HepG2 (cell line): ENCODE measurements at regions not wholly inside any gene's neighbourhood (a gene's known extent, or its start where the extent isn't known, plus 50 kb on each side); places are given as distances from the start of the nearest gene placed in this dataset.
A peak's percentile ranks its signal among the peaks of the same experiment; 100 is the strongest.

Experiments
- ATAC-seq: fragments of 200-7000 bp; cut with Tn5 transposase; 3 replicates; pipeline ENCODE4 v1.9.1; 2020; ENCODE audit warnings: mild to moderate bottlenecking, moderate library complexity
- BruUV-seq: library from RNA; stranded (reverse); fragments of 400-500 nt; replicated peaks from 2 replicates; lab custom pipeline; 2021; lab: Mats Ljungman, UMichigan
- CTCF ChIA-PET: fragments of 300-600 bp; formaldehyde crosslinking; extraction: SDS; loops from one replicate; lab custom pipeline; 2021; ENCODE audit warnings: low total read pairs, inconsistent platforms, low intra/inter-chr PET ratio; lab: Yijun Ruan, JAX
- POLR2A ChIA-PET: fragments of 350-600 bp; sonication (Branson Sonifier 250); formaldehyde crosslinking; loops from one replicate; lab custom pipeline; 2020; ENCODE audit warnings: antibody characterized with exemption, inconsistent platforms; lab: Yijun Ruan, JAX
- DNase-seq: peaks from one replicate; pipeline ENCODE4 v3.0.0-alpha.2; 2015; ENCODE audit warnings: low spot score
- FAIRE-seq: peaks from 3 replicates; lab custom pipeline; 2011; peaks lifted over from hg19 to GRCh38; lab: Jason Lieb, UNC
- H2AFZ ChIP-seq: one replicate; pipeline ENCODE4 v1.6.1; 2011; ENCODE audit warnings: low read length, inconsistent platforms
- H3K27ac ChIP-seq: fragments of 300-600 bp; 3 replicates; pipeline ENCODE4 v1.8.0; 2011; ENCODE audit warnings: mixed run types, mild to moderate bottlenecking, mixed read lengths, low read length, inconsistent platforms; ENCODE audit not compliant: insufficient read depth; ENCODE audit errors: extremely low read length
- H3K27me3 ChIP-seq, 2 experiments: fragments of 200-600 bp in 1 of 2; 2 replicates in 1 of 2; 3 replicates in 1 of 2; pipeline versions ENCODE4 v1.6.0 to v1.8.0; 2011; ENCODE audit warnings: low read length in 2 of 2, mild to moderate bottlenecking in 2 of 2, moderate library complexity in 2 of 2, inconsistent platforms in 1 of 2; ENCODE audit not compliant: insufficient read depth in 2 of 2, control insufficient read depth in 1 of 2
- H3K36me3 ChIP-seq, 2 experiments: fragments of 200-600 bp in 1 of 2; replicated peaks in 1 of 2; 2 replicates in 1 of 2; 3 replicates in 1 of 2; pipeline versions ENCODE4 v1.5.1 to v1.8.0; 2011; ENCODE audit warnings: low read length in 2 of 2, inconsistent platforms in 1 of 2; ENCODE audit not compliant: insufficient read depth in 2 of 2, control insufficient read depth in 1 of 2
- H3K4me1 ChIP-seq: 2 replicates; pipeline ENCODE4 v1.5.1; 2012; ENCODE audit warnings: low read length, inconsistent platforms; ENCODE audit not compliant: insufficient read depth
- H3K4me2 ChIP-seq: 2 replicates; pipeline ENCODE4 v1.6.0; 2011; ENCODE audit warnings: low read depth, low read length, inconsistent platforms
- H3K4me3 ChIP-seq, 3 experiments: fragments of 200-600 bp in 1 of 3; sonication (generic), shearing (Covaris generic) in 1 of 3; replicated peaks in 1 of 3; 2 replicates each; pipeline ENCODE4 v1.5.1; 2011 to 2016; ENCODE audit warnings: low read length in 3 of 3, inconsistent platforms in 2 of 3, low read depth in 2 of 3, mild to moderate bottlenecking in 2 of 3, control low read depth in 1 of 3, mixed read lengths in 1 of 3; ENCODE audit not compliant: insufficient read depth in 1 of 3
- H3K79me2 ChIP-seq: one replicate; pipeline ENCODE4 v1.6.1; 2011; ENCODE audit warnings: low read length, inconsistent platforms; ENCODE audit not compliant: insufficient read depth
- H3K9ac ChIP-seq: 2 replicates; pipeline ENCODE4 v1.6.0; 2011; ENCODE audit warnings: mild to moderate bottlenecking, low read depth, low read length, inconsistent platforms; ENCODE audit not compliant: insufficient read depth
- H3K9me3 ChIP-seq: 2 replicates; pipeline ENCODE4 v1.5.1; 2012; ENCODE audit warnings: mild to moderate bottlenecking, low read length
- H4K20me1 ChIP-seq: 2 replicates; pipeline ENCODE4 v1.6.0; 2011; ENCODE audit warnings: inconsistent platforms, mild to moderate bottlenecking, low read length, moderate library complexity; ENCODE audit not compliant: insufficient read depth
- CAMTA2 ChIP-seq: sonication (generic); formaldehyde crosslinking; IDR thresholded peaks from 2 replicates; pipeline ENCODE4 v1.4.0; 2020; ENCODE audit warnings: mild to moderate bottlenecking, missing genetic modification reagents, borderline replicate concordance
- CHD4 ChIP-seq: fragments of 200-600 bp; sonication (generic); IDR thresholded peaks from 2 replicates; pipeline ENCODE4 v1.7.0; 2017; ENCODE audit warnings: mild to moderate bottlenecking, low read length, borderline replicate concordance
- ELF4 ChIP-seq: sonication (generic); formaldehyde crosslinking; IDR thresholded peaks from 2 replicates; pipeline ENCODE4 v1.5.0; 2020; ENCODE audit warnings: missing genetic modification reagents, mild to moderate bottlenecking, moderate library complexity, borderline replicate concordance
- MED8 ChIP-seq: sonication (generic); formaldehyde crosslinking; IDR thresholded peaks from 2 replicates; pipeline ENCODE4 v1.8.1; 2023; ENCODE audit warnings: mild to moderate bottlenecking, missing genetic modification reagents; ENCODE audit not compliant: insufficient replicate concordance
- PAF1 ChIP-seq: IDR thresholded peaks from 2 replicates; pipeline ENCODE4 v1.6.1; 2016; ENCODE audit warnings: missing genetic modification reagents, missing compliant biosample characterization
- RARG ChIP-seq: sonication (generic); formaldehyde crosslinking; IDR thresholded peaks from 2 replicates; pipeline ENCODE4 v1.4.0; 2020; ENCODE audit warnings: low read depth, mild to moderate bottlenecking, missing genetic modification reagents
- RBAK ChIP-seq: sonication (generic); formaldehyde crosslinking; IDR thresholded peaks from 2 replicates; pipeline ENCODE4 v1.5.1; 2020; ENCODE audit warnings: mild to moderate bottlenecking, missing genetic modification reagents
- SP1 ChIP-seq, 2 experiments: fragments of 450-650 bp in 1 of 2; sonication (generic) in 1 of 2; formaldehyde crosslinking in 1 of 2; IDR thresholded peaks; 2 replicates each; pipeline versions ENCODE4 v1.4.0 to v1.6.1; 2016 to 2020; ENCODE audit warnings: missing genetic modification reagents in 1 of 2
- TBX2 ChIP-seq: sonication (generic); formaldehyde crosslinking; IDR thresholded peaks from 2 replicates; pipeline ENCODE4 v1.5.0; 2020; ENCODE audit warnings: missing genetic modification reagents, mild to moderate bottlenecking, borderline replicate concordance
- ZNF558 ChIP-seq: sonication (generic); formaldehyde crosslinking; IDR thresholded peaks from 2 replicates; pipeline ENCODE4 v1.9.0; 2022; ENCODE audit warnings: mild to moderate bottlenecking, missing genetic modification reagents, borderline replicate concordance
- ZNF589 ChIP-seq: sonication (generic); formaldehyde crosslinking; conservative IDR thresholded peaks from 2 replicates; pipeline ENCODE4 v1.8.0; 2022; ENCODE audit warnings: mild to moderate bottlenecking, moderate library complexity, missing genetic modification reagents
- ZNF674 ChIP-seq: sonication (generic); formaldehyde crosslinking; IDR thresholded peaks from 2 replicates; pipeline ENCODE4 v1.5.0; 2020; ENCODE audit warnings: low read depth, mild to moderate bottlenecking, missing genetic modification reagents
- in situ Hi-C: cut with HindIII; loops from 2 replicates; pipeline ENCODE4 v1.10.0; 2017; ENCODE audit warnings: low pct_unique_long_range_greater_than_20kb; ENCODE audit not compliant: extremely low pct_ligation_motif_present
- intact Hi-C: fragments of 100-400 bp; cut with micrococcal nuclease; formaldehyde crosslinking; loops from one replicate; pipeline ENCODE4 v1.10.0; 2022; ENCODE audit not compliant: unreplicated experiment
- TF ChIP-seq, protein P1 (sequence below): sonication (generic); formaldehyde crosslinking; IDR thresholded peaks from 2 replicates; pipeline ENCODE4 v1.5.0; 2020; ENCODE audit warnings: mild to moderate bottlenecking, missing genetic modification reagents
- TF ChIP-seq, protein P2 (sequence below): sonication (generic); formaldehyde crosslinking; IDR thresholded peaks from 2 replicates; pipeline ENCODE4 v1.4.0; 2020; ENCODE audit warnings: missing genetic modification reagents
- TF ChIP-seq, protein P3 (sequence below): sonication (generic); formaldehyde crosslinking; IDR thresholded peaks from 2 replicates; pipeline ENCODE4 v1.5.0; 2020; ENCODE audit warnings: mild to moderate bottlenecking, missing genetic modification reagents

DNA sequence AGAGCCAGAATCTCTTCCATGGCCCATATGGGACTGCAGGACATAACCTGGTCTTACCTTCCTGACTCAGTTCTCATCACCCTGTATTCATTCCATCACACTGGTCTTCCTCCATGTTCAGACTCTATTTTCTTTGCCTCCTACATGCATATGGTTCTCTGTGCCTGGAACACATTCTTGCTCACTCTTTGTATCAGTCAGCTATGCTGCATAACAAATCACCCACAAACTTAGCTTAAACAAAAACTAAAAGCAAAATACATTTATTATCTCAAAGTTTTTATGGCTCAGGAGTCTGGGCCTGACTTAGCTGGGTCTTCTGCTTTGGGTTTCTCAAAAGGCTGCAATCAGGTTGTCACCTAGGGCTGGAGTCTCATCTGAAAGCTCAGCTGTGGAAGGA, 712.6 kb upstream of the TBX3 start:
- FAIRE-seq, result no peak
- intact Hi-C loops, result loop anchor here (5.0 to 10.0 kb wide), 3 partner anchors 174 to 592 kb away; no protein-coding TSS in a partner anchor
- TF ChIP-seq PAF1 (CRISPR knock-in tag) (no peak), ZNF674 (no peak), ZNF589 (CRISPR knock-in tag) (no peak), RBAK (CRISPR knock-in tag) (peak; percentile 98), SP1 (IDR thresholded peaks at IDR 0.05) (no peak), SP1 (CRISPR knock-in tag; IDR thresholded peaks at IDR 0.05) (no peak), CHD4 (peak; percentile 52; the same call in 1 of the 2 replicates), TBX2 (no peak), CAMTA2 (CRISPR knock-in tag) (no peak), ELF4 (CRISPR knock-in tag) (no peak), RARG (CRISPR knock-in tag) (no peak), MED8 (CRISPR knock-in tag) (no peak), ZNF558 (CRISPR knock-in tag) (no peak)
- TF ChIP-seq, protein P1, sequence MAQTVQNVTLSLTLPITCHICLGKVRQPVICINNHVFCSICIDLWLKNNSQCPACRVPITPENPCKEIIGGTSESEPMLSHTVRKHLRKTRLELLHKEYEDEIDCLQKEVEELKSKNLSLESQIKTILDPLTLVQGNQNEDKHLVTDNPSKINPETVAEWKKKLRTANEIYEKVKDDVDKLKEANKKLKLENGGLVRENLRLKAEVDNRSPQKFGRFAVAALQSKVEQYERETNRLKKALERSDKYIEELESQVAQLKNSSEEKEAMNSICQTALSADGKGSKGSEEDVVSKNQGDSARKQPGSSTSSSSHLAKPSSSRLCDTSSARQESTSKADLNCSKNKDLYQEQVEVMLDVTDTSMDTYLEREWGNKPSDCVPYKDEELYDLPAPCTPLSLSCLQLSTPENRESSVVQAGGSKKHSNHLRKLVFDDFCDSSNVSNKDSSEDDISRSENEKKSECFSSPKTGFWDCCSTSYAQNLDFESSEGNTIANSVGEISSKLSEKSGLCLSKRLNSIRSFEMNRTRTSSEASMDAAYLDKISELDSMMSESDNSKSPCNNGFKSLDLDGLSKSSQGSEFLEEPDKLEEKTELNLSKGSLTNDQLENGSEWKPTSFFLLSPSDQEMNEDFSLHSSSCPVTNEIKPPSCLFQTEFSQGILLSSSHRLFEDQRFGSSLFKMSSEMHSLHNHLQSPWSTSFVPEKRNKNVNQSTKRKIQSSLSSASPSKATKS (CRISPR knock-in tag), result no peak
- TF ChIP-seq, protein P2, sequence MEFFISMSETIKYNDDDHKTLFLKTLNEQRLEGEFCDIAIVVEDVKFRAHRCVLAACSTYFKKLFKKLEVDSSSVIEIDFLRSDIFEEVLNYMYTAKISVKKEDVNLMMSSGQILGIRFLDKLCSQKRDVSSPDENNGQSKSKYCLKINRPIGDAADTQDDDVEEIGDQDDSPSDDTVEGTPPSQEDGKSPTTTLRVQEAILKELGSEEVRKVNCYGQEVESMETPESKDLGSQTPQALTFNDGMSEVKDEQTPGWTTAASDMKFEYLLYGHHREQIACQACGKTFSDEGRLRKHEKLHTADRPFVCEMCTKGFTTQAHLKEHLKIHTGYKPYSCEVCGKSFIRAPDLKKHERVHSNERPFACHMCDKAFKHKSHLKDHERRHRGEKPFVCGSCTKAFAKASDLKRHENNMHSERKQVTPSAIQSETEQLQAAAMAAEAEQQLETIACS, result no peak
- TF ChIP-seq, protein P3, sequence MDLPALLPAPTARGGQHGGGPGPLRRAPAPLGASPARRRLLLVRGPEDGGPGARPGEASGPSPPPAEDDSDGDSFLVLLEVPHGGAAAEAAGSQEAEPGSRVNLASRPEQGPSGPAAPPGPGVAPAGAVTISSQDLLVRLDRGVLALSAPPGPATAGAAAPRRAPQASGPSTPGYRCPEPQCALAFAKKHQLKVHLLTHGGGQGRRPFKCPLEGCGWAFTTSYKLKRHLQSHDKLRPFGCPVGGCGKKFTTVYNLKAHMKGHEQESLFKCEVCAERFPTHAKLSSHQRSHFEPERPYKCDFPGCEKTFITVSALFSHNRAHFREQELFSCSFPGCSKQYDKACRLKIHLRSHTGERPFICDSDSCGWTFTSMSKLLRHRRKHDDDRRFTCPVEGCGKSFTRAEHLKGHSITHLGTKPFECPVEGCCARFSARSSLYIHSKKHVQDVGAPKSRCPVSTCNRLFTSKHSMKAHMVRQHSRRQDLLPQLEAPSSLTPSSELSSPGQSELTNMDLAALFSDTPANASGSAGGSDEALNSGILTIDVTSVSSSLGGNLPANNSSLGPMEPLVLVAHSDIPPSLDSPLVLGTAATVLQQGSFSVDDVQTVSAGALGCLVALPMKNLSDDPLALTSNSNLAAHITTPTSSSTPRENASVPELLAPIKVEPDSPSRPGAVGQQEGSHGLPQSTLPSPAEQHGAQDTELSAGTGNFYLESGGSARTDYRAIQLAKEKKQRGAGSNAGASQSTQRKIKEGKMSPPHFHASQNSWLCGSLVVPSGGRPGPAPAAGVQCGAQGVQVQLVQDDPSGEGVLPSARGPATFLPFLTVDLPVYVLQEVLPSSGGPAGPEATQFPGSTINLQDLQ (CRISPR knock-in tag), result no peak
- TF ChIP-seq, all 625 proteins: peak for 2
- no peak overlapping the region for H3K9ac ChIP-seq
- no peak overlapping the region for H3K27ac ChIP-seq
- H3K4me2 ChIP-seq, result no peak overlapping the region
- DNase-seq (no peak), ATAC-seq (no peak)
- no peaks in the 10 kb centered on the region for H4K20me1 ChIP-seq
- BruUV-seq, result no TSS peak
- peaks cover 42% of the 10 kb centered on the region for H3K4me1 ChIP-seq
- in situ Hi-C loops, result loop anchor here (5.0 kb wide), 1 partner anchor 729 kb away; no protein-coding TSS in a partner anchor
- no peaks in the 10 kb centered on the region for H3K27me3 ChIP-seq
- ChIA-PET POLR2A (interaction anchor here (2.5 kb wide), 1 partner anchor 26 kb away, joined by 11 read pairs; no protein-coding TSS in a partner anchor), CTCF (no interaction called here)
- no peak overlapping the region for H3K4me3 ChIP-seq
- H3K9me3 ChIP-seq, result peaks cover 9% of the 10 kb centered on the region
- no peaks in the 10 kb centered on the region for H3K36me3 ChIP-seq
- no peaks in the 10 kb centered on the region for H3K79me2 ChIP-seq
- H2AFZ ChIP-seq, result no peak overlapping the region
